Vagina (tissue), 2 donors: ENCODE measurements at regions not wholly inside any gene's neighbourhood (a gene's known extent, or its start where the extent isn't known, plus 50 kb on each side); places are given as distances from the start of the nearest gene placed in this dataset.
"Not testable (repeated sequence)": the region's sequence is repeated elsewhere in the genome, so short reads cannot be mapped to it uniquely, and the experiment has no call there.

Experiments
- DNase-seq, 2 donors: peaks; one replicate each; pipeline ENCODE4 v3.0.0-alpha.2; 2017; ENCODE audit errors: extremely low spot score in 2 of 2
- H3K27ac ChIP-seq: fragments of 200-600 bp; sonication (generic); one replicate; pipeline ENCODE4 v1.5.1; 2019
- H3K27me3 ChIP-seq: fragments of 200-600 bp; sonication (generic); one replicate; pipeline ENCODE4 v1.5.1; 2019
- H3K36me3 ChIP-seq, 2 donors: fragments of 200-600 bp; sonication (generic); one replicate each; pipeline ENCODE4 v1.5.1; 2017 to 2019
- H3K4me1 ChIP-seq: fragments of 200-600 bp; sonication (generic); one replicate; pipeline ENCODE4 v1.5.1; 2019
- H3K4me3 ChIP-seq, 2 donors: fragments of 200-600 bp; sonication (generic); 1 replicate in 1 of 2; 2 replicates in 1 of 2; pipeline ENCODE4 v1.5.1; 2016 to 2019
- H3K9me3 ChIP-seq: fragments of 200-600 bp; sonication (generic); one replicate; pipeline ENCODE4 v1.5.1; 2019
- POLR2A ChIP-seq, 2 donors: fragments of 450-650 bp; IDR thresholded peaks; one replicate each; pipeline ENCODE4 v1.6.1; 2017; ENCODE audit warnings: antibody characterized with exemption in 2 of 2, mild to moderate bottlenecking in 2 of 2, moderate library complexity in 2 of 2
- POLR2AphosphoS5 ChIP-seq, 2 donors: sonication (generic); formaldehyde crosslinking; IDR thresholded peaks; one replicate each; pipeline ENCODE4 v1.9.0; 2017; ENCODE audit warnings: antibody characterized with exemption in 2 of 2, mild to moderate bottlenecking in 2 of 2, low read depth in 1 of 2; ENCODE audit not compliant: insufficient read depth in 1 of 2
- intact Hi-C: fragments of 100-400 bp; cut with DNase I; formaldehyde crosslinking; loops from one replicate; pipeline ENCODE4 v1.15.1; 2023
- TF ChIP-seq, protein P1 (sequence below), 3 experiments: fragments of 450-650 bp in 2 of 3; fragments of 200-600 bp in 1 of 3; sonication (generic) in 1 of 3; IDR thresholded peaks; one replicate each; pipeline ENCODE4 v1.5.1; 2017 to 2019; ENCODE audit warnings: antibody characterized with exemption in 3 of 3, mild to moderate bottlenecking in 2 of 3, moderate library complexity in 2 of 3

DNA sequence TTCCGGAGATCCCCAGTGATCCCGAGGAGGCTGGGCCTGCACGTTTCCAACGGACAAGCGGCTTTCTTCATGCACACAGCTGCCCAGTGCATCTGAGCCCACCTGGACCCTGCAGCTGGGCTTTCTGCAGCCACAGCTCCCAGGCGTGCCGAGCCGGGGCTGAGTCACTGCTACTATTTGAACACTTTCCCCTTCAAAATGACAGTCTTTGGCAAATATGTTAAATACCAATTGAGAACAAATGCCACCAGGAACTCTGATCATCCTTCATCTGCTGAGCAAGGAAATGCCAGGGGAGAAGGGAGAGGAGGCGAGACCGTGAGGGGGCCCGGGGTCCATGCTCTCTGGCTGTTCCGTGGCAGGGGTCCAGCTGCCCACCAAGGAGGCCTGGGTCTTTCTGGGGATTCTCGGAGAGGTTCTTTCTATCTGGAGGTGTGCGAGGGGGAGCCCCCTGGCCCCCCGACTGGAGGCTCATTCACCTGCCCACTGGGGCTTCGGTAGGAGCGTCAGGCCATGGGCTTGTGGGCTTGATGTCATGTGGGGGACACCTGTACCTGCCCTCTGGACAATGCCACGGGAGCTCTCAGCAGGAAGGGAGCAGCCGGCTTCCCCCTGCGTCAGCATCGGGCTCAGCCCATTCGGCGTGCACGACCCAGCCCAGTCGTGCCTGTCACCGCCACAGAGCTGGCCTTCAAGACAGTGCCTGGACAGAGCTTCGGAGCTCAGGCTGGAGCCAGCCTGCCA, 159.6 kb downstream of the CTTN start:
- Histone ChIP-seq H3K4me1 (no peaks in the 10 kb centered on the region), H3K9me3 (no peaks in the 10 kb centered on the region), H3K36me3 (no peaks in the 10 kb centered on the region), H3K27ac (no peak overlapping the region), H3K27me3 (no peaks in the 10 kb centered on the region), H3K4me3 (no peak overlapping the region)
- no peak for DNase-seq
- intact Hi-C loops = no loop called here
- no peak for TF ChIP-seq POLR2A (IDR thresholded peaks at IDR 0.05)
- no peak for TF ChIP-seq POLR2AphosphoS5 (IDR thresholded peaks at IDR 0.05; ENCODE audit: insufficient read depth in 1 of 2, low read depth in 1 of 2)
- TF ChIP-seq, protein P1, sequence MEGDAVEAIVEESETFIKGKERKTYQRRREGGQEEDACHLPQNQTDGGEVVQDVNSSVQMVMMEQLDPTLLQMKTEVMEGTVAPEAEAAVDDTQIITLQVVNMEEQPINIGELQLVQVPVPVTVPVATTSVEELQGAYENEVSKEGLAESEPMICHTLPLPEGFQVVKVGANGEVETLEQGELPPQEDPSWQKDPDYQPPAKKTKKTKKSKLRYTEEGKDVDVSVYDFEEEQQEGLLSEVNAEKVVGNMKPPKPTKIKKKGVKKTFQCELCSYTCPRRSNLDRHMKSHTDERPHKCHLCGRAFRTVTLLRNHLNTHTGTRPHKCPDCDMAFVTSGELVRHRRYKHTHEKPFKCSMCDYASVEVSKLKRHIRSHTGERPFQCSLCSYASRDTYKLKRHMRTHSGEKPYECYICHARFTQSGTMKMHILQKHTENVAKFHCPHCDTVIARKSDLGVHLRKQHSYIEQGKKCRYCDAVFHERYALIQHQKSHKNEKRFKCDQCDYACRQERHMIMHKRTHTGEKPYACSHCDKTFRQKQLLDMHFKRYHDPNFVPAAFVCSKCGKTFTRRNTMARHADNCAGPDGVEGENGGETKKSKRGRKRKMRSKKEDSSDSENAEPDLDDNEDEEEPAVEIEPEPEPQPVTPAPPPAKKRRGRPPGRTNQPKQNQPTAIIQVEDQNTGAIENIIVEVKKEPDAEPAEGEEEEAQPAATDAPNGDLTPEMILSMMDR (IDR thresholded peaks at IDR 0.05) = no peak

DNA sequence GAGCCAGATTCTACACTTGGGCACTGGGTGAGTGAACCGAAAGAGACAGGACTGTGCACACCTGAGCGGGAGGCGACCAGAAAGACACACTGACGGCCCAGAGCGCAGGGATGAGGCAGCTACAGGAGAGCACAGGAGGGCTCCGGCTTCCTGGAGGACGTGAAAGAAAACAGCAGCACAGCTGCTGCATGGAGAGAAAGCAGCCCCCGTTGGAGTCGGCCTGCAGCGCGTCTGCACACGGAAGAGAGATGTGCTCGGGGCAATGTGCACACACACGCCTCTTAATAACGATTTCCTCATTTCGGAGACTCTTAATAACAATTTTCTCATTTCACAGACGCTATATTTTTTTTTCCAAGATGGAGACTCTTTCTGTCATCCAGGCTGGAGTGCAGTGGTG, 160.4 kb downstream of the CTTN start:
- no peaks in the 10 kb centered on the region for H3K27me3 ChIP-seq

DNA sequence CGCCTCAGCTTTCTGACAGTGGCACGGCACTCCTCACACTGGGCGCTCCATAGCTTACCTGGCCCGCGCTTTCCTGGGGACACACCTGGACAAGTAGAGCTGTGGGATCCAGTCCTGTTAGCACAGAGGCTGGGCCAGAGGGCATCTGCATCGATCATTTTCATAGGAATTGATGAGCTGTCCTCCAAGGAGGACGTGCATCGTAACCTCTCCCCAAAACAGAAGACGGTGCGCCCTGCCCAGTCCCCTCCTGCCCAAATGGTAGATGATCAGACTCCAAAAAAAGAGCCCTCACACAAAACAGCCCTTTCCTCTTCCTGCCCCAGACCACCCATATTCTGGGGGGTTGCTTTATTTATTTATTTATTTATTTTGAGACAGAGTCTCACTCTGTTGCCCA, 161.2 kb downstream of the CTTN start:
- no peaks in the 10 kb centered on the region for H3K27me3 ChIP-seq
- H3K4me1 ChIP-seq = no peaks in the 10 kb centered on the region
- H3K9me3 ChIP-seq = no peaks in the 10 kb centered on the region
- no peak for TF ChIP-seq POLR2AphosphoS5 (IDR thresholded peaks at IDR 0.05; ENCODE audit: insufficient read depth in 1 of 2, low read depth in 1 of 2)
- TF ChIP-seq, protein P1 (IDR thresholded peaks at IDR 0.05) = no peak
- TF ChIP-seq POLR2A (IDR thresholded peaks at IDR 0.05) = no peak
- H3K27ac ChIP-seq = no peak overlapping the region
- no peak overlapping the region for H3K4me3 ChIP-seq
- intact Hi-C loops = no loop called here
- no peak for DNase-seq
- no peaks in the 10 kb centered on the region for H3K36me3 ChIP-seq

More for the DNA sequence above, 160.4 kb downstream of the CTTN start:
- intact Hi-C loops = no loop called here
- Histone ChIP-seq H3K4me3 (no peak overlapping the region), H3K36me3 (no peaks in the 10 kb centered on the region), H3K27ac (no peak overlapping the region), H3K4me1 (no peaks in the 10 kb centered on the region), H3K9me3 (no peaks in the 10 kb centered on the region)
- no peak for DNase-seq
- no peak for TF ChIP-seq POLR2A (IDR thresholded peaks at IDR 0.05)
- TF ChIP-seq, protein P1 (IDR thresholded peaks at IDR 0.05) = no peak
- no peak for TF ChIP-seq POLR2AphosphoS5 (IDR thresholded peaks at IDR 0.05; ENCODE audit: insufficient read depth in 1 of 2, low read depth in 1 of 2)

DNA sequence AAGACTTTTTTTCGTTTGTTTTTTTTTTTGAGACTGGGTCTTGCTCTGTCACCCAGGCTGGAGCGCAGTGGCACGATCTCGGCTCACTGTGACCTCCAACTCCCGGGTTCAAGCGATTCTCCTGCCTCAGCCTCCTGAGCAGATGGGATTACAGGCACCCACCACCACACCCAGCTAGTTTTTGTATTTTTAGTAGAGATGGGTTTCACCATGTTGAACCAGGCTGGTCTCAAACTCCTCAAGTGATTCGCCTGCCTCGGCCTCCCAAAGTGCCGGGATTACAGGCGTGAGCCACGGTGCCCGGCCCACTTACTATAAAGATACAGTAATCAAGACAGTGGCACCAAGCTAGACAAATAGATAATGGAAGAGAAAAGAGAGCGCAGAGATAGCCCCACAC, 162.3 kb downstream of the CTTN start:
- H3K27me3 ChIP-seq, DNase-seq, H3K4me3 ChIP-seq, H3K36me3 ChIP-seq, H3K4me1 ChIP-seq, H3K27ac ChIP-seq, H3K9me3 ChIP-seq, intact Hi-C loops: not testable (repeated sequence)

DNA sequence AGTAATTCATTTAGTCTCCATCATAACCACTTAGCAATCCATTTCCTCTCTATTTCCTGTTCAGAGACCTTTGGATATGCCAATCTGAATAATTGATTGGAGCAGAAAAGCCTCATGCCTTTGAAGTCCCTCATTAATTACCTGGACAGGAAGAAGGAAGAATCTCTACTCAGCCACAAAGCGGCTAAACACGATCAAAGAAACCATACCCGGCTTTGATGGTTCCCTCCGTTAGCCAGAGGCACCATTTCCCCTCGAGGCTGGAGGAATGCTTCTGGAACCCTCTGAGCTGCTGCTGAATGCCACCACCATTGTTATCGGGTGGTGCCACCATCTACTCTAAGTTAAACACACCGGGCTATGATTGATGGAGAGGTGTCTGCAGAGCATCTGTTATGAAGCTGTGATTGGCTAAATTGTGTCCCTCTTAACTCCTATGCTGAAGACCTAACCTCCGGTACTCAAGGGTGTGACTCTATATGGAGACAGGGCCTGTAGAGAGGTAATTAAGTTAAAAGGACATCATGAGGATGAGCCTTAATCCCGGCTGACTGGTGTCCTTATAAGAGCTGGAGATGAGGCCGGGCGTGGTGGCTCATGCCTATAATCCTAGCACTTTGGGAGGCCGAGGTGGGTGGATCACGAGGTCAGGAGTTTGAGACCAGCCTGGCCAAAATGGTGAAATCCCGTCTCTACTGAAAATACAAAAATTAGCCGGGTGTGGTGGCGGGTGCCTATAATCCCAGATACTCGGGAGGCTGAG, 168.6 kb downstream of the CTTN start:
- H3K36me3 ChIP-seq = no peaks in the 10 kb centered on the region
- intact Hi-C loops = no loop called here
- no peaks in the 10 kb centered on the region for H3K9me3 ChIP-seq
- no peak for TF ChIP-seq POLR2A (IDR thresholded peaks at IDR 0.05)
- no peak for TF ChIP-seq POLR2AphosphoS5 (IDR thresholded peaks at IDR 0.05; ENCODE audit: insufficient read depth in 1 of 2, low read depth in 1 of 2)
- TF ChIP-seq, protein P1 (IDR thresholded peaks at IDR 0.05) = no peak
- DNase-seq = no peak
- H3K4me1 ChIP-seq = peaks cover 21% of the 10 kb centered on the region
- H3K27ac ChIP-seq = no peak overlapping the region
- no peaks in the 10 kb centered on the region for H3K27me3 ChIP-seq
- H3K4me3 ChIP-seq = no peak overlapping the region
